Testis (tissue), 2 donors: ENCODE measurements at regions not wholly inside any gene's neighbourhood (a gene's known extent, or its start where the extent isn't known, plus 50 kb on each side); places are given as distances from the start of the nearest gene placed in this dataset.

Experiments
- DNase-seq: peaks from one replicate; pipeline ENCODE4 v3.0.0-alpha.2; 2019
- H3K27ac ChIP-seq, 2 donors: fragments of 200-600 bp; sonication (generic); one replicate each; pipeline ENCODE4 v1.5.1; 2019
- H3K27me3 ChIP-seq: fragments of 200-600 bp; sonication (generic); one replicate; pipeline ENCODE4 v1.5.1; 2019
- H3K36me3 ChIP-seq: fragments of 200-600 bp; sonication (generic); one replicate; pipeline ENCODE4 v1.5.1; 2017; ENCODE audit warnings: low read depth; ENCODE audit errors: missing control alignments
- H3K4me1 ChIP-seq: fragments of 200-600 bp; sonication (generic); one replicate; pipeline ENCODE4 v1.5.1; 2019
- H3K4me3 ChIP-seq, 2 donors: fragments of 200-600 bp; sonication (generic); one replicate each; pipeline ENCODE4 v1.5.1; 2017 to 2019
- H3K9me3 ChIP-seq: fragments of 200-600 bp; sonication (generic); one replicate; pipeline ENCODE4 v1.5.1; 2017
- POLR2A ChIP-seq: fragments of 450-650 bp; IDR thresholded peaks from one replicate; pipeline ENCODE4 v1.6.1; 2017; ENCODE audit warnings: antibody characterized with exemption, mild to moderate bottlenecking, moderate library complexity
- WGBS, 2 donors: methylation state at CpG; one replicate each; pipeline ENCODE4 v1.1.5; 2018; 5-methylcytosine and 5-hydroxymethylcytosine counted together
- intact Hi-C: fragments of 100-400 bp; cut with DNase I; formaldehyde crosslinking; loops from one replicate; pipeline ENCODE4 v1.15.1; 2023; ENCODE audit warnings: low total_unique reads
- TF ChIP-seq, protein P1 (sequence below), 3 experiments: fragments of 450-650 bp in 2 of 3; fragments of 200-600 bp in 1 of 3; sonication (generic) in 1 of 3; IDR thresholded peaks; one replicate each; pipeline ENCODE4 v1.5.1; 2016 to 2019; ENCODE audit warnings: antibody characterized with exemption in 3 of 3, mild to moderate bottlenecking in 2 of 3, moderate library complexity in 1 of 3

DNA sequence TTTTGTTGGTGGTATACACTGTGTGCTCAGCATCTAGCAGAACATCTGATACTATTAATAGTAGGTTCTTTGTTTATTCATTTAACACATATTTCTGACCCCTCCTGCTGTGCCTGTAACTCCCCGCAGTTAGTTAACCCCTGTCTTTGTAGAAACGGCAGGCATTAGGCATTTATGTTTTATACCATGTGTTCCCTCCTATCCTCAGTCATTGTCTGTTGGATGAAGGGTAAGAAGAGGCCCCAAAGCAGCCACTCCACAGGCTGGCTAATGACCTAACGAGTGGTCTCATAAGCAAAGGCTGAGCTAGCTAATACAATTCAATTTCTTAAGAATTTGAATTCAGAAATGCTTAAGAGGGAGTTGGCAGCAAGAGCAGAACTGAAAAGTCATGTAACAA, 170.8 kb downstream of the TMX1 start:
- 22 to 40% methylated on average over 3 of the region's 3 CpGs for WGBS, 2 donors
- no peak for DNase-seq
- H3K27ac ChIP-seq, result no peak overlapping the region
- TF ChIP-seq POLR2A, result no peak
- TF ChIP-seq, protein P1, sequence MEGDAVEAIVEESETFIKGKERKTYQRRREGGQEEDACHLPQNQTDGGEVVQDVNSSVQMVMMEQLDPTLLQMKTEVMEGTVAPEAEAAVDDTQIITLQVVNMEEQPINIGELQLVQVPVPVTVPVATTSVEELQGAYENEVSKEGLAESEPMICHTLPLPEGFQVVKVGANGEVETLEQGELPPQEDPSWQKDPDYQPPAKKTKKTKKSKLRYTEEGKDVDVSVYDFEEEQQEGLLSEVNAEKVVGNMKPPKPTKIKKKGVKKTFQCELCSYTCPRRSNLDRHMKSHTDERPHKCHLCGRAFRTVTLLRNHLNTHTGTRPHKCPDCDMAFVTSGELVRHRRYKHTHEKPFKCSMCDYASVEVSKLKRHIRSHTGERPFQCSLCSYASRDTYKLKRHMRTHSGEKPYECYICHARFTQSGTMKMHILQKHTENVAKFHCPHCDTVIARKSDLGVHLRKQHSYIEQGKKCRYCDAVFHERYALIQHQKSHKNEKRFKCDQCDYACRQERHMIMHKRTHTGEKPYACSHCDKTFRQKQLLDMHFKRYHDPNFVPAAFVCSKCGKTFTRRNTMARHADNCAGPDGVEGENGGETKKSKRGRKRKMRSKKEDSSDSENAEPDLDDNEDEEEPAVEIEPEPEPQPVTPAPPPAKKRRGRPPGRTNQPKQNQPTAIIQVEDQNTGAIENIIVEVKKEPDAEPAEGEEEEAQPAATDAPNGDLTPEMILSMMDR (IDR thresholded peaks at IDR 0.05), result no peak
- intact Hi-C loops, result no loop called here
- no peaks in the 10 kb centered on the region for H3K27me3 ChIP-seq
- peaks cover 8% of the 10 kb centered on the region for H3K4me1 ChIP-seq
- H3K36me3 ChIP-seq, result no peaks in the 10 kb centered on the region
- H3K4me3 ChIP-seq, result no peak overlapping the region
- H3K9me3 ChIP-seq, result no peaks in the 10 kb centered on the region

- Histone ChIP-seq H3K36me3 (no peaks in the 10 kb centered on the region), H3K27me3 (no peaks in the 10 kb centered on the region), H3K27ac (no peak overlapping the region), H3K4me3 (no peak overlapping the region), H3K4me1 (peaks cover 5% of the 10 kb centered on the region), H3K9me3 (no peaks in the 10 kb centered on the region)
- intact Hi-C loops, result no loop called here
- no peak for TF ChIP-seq POLR2A
- TF ChIP-seq, protein P1 (IDR thresholded peaks at IDR 0.05), result no peak
- no peak for DNase-seq
- 64 to 82% methylated on average over 7 of the region's 7 CpGs for WGBS, 2 donors
Measured at GRCh38 chr14:51419685-51420084, 179.6 kb downstream of the TMX1 start.

DNA sequence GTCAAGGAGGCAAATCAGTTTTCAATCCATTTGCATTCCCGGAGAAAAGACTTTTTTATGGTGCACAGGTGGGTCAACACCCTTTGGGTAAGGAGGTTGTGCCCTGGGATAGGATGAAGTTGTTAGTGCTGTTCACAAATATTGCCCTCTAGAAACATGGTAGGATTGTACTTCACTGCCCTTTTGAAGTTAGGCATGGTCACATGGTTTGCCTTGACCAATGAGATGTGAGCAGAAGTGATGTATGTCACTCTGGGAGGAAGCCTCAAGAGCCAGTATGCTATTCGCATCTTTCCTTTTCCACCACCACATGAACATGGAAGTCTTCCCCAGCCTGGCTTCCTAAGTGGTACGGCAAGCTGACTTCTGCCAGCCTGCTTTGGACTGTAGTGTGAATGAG, 182.7 kb downstream of the TMX1 start:
- Histone ChIP-seq H3K9me3 (no peaks in the 10 kb centered on the region), H3K27ac (no peak overlapping the region), H3K4me1 (peaks cover 5% of the 10 kb centered on the region), H3K36me3 (no peaks in the 10 kb centered on the region), H3K4me3 (no peak overlapping the region), H3K27me3 (no peaks in the 10 kb centered on the region)
- no peak for DNase-seq
- TF ChIP-seq POLR2A, result no peak
- TF ChIP-seq, protein P1 (IDR thresholded peaks at IDR 0.05), result no peak
- 96 to 100% methylated on average over 3 of the region's 3 CpGs for WGBS, 2 donors
- intact Hi-C loops, result no loop called here

DNA sequence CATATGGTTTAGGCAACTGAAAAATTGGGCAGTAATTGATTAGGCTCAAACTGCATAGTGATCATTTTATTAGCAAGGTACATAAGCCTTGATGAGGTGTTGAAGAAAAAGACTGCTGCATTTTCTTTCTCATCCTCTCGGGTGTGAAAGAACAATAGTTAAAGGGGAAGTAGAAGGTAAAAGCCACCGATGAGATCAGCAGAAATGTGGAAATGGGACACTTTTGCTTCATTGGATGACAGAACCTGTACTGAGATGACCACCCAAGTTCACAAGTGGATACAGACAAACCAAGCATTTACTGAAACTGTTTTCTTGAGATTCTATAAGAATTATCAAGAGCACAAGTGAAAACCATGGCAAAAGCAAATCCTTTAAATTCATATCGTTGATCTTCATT, 184.0 kb downstream of the TMX1 start:
- TF ChIP-seq, protein P1 (IDR thresholded peaks at IDR 0.05), result no peak
- no peak for TF ChIP-seq POLR2A
- no peak overlapping the region for H3K4me3 ChIP-seq
- intact Hi-C loops, result no loop called here
- H3K36me3 ChIP-seq, result no peaks in the 10 kb centered on the region
- DNase-seq, result no peak
- H3K27ac ChIP-seq, result peak overlapping the region; percentile 56 to 62
- H3K9me3 ChIP-seq, result no peaks in the 10 kb centered on the region
- H3K4me1 ChIP-seq, result peaks cover 5% of the 10 kb centered on the region
- 60 to 64% methylated on average over 3 of the region's 3 CpGs for WGBS, 2 donors
- H3K27me3 ChIP-seq, result no peaks in the 10 kb centered on the region

- peak; percentile 48 for DNase-seq
- Histone ChIP-seq H3K4me3 (no peak overlapping the region), H3K36me3 (no peaks in the 10 kb centered on the region), H3K9me3 (no peaks in the 10 kb centered on the region), H3K4me1 (peaks cover 5% of the 10 kb centered on the region), H3K27me3 (no peaks in the 10 kb centered on the region), H3K27ac (peak overlapping the region; percentile 56 to 62)
- intact Hi-C loops, result no loop called here
- 54% methylated on average over 4 to 5 of the region's 5 CpGs for WGBS, 2 donors
- TF ChIP-seq, protein P1 (IDR thresholded peaks at IDR 0.05), result no peak
- TF ChIP-seq POLR2A, result no peak
Measured at GRCh38 chr14:51424561-51425251, 184.7 kb downstream of the TMX1 start.
